ENCODE measurements at regions not wholly inside any gene's neighbourhood (a gene's known extent, or its start where the extent isn't known, plus 50 kb on each side); places are given as distances from the start of the nearest gene placed in this dataset.

DNA sequence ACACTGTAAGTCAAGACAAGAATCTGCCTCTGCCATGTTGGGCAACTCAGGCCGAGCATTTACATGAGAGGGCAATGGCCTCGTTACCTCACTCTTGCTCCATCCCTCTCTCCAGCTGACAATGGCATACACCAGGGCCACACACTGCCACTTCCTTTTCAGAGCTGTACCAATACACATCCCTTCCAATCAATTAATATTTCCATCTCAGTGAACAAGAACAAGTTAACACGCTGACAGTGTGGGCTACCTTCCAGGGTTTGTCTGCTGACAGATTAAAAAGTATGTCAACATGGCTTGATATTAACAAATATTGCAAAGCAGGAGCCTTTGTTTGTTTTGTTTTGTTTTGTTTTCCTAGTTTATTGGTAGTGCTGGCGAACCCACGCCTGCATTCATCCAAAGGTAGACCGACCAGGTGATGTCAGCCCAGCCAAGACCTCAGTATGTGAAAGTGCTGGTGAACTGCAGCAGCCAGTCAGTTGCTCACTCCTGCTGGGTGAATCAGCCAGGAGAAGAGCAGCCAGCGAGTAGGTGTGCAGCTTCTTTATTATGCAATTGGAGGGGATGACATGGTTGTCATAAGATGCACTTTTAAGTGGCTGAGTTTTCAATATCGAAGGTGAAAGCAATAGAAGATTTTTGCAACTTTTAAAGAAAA lies 487.3 kb upstream of the JARID2 start:
- H3K36me3 ChIP-seq: no peaks in the 10 kb centered on the region
- intact Hi-C loops (cut with DNase I; ENCODE audit: low total_unique reads) (loop anchor here (2.0 kb wide), 1 partner anchor 78 kb away; no protein-coding TSS in a partner anchor), in situ Hi-C loops (cut with MboI; ENCODE audit: low sequenced_read_pairs in 4 of 4) (no loop called here)
- no peak overlapping the region for H3K27ac ChIP-seq
- H3K4me3 ChIP-seq: no peak overlapping the region
- H3K4me1 ChIP-seq: no peaks in the 10 kb centered on the region
- ATAC-seq (no peak), DNase-seq (no peak)
- TF ChIP-seq POLR2A (IDR thresholded peaks at IDR 0.05): no peak
- TF ChIP-seq, protein P1, sequence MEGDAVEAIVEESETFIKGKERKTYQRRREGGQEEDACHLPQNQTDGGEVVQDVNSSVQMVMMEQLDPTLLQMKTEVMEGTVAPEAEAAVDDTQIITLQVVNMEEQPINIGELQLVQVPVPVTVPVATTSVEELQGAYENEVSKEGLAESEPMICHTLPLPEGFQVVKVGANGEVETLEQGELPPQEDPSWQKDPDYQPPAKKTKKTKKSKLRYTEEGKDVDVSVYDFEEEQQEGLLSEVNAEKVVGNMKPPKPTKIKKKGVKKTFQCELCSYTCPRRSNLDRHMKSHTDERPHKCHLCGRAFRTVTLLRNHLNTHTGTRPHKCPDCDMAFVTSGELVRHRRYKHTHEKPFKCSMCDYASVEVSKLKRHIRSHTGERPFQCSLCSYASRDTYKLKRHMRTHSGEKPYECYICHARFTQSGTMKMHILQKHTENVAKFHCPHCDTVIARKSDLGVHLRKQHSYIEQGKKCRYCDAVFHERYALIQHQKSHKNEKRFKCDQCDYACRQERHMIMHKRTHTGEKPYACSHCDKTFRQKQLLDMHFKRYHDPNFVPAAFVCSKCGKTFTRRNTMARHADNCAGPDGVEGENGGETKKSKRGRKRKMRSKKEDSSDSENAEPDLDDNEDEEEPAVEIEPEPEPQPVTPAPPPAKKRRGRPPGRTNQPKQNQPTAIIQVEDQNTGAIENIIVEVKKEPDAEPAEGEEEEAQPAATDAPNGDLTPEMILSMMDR (IDR thresholded peaks at IDR 0.05 in 4 of 5, conservative IDR thresholded peaks at IDR 0.05 in 1 of 5): no peak
- no peaks in the 10 kb centered on the region for H3K9me3 ChIP-seq
- no peaks in the 10 kb centered on the region for H3K27me3 ChIP-seq

DNA sequence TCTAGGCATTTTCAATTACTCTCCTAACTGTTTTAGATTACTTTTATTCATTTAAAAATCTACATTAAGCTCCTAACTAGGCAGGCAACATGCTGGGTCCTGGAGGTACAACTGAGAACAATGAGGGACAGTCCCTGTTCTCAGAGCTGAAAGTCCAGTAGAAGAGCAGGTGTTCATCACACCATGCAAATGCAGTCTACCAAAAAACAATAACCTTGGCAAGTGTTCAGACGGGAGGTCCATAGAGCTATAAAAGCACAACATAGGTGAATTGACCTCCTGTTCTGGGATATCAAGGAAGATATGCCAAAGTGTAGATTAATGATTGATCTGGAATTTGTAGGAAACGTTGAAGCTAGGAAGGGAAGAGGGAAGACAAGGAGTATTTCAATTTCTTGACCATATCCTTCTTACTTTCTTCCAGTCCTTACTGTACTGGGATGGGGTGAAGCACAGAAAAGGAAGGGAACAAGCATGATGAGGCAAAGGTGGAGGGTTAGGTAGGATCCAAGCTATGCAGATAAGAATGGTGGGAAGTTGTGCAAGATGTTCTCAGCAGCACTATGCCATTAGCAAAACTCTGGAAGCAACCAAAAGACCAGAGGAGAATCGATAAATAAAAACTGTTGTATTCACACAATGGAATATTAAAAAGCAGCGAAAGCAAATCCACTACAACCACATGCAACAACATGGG lies 485.7 kb upstream of the JARID2 start:
- no peak for TF ChIP-seq POLR2A (IDR thresholded peaks at IDR 0.05)
- TF ChIP-seq, protein P1 (IDR thresholded peaks at IDR 0.05 in 4 of 5, conservative IDR thresholded peaks at IDR 0.05 in 1 of 5): no peak
- intact Hi-C loops (cut with DNase I; ENCODE audit: low total_unique reads): loop anchor here (2.0 kb wide), 1 partner anchor 79 kb away; no protein-coding TSS in a partner anchor
- in situ Hi-C loops (cut with MboI; ENCODE audit: low sequenced_read_pairs in 4 of 4): no loop called here
- Histone ChIP-seq H3K4me3 (no peak overlapping the region), H3K27ac (no peak overlapping the region), H3K4me1 (no peaks in the 10 kb centered on the region), H3K36me3 (no peaks in the 10 kb centered on the region), H3K9me3 (no peaks in the 10 kb centered on the region), H3K27me3 (no peaks in the 10 kb centered on the region)
- DNase-seq (no peak), ATAC-seq (no peak)

DNA sequence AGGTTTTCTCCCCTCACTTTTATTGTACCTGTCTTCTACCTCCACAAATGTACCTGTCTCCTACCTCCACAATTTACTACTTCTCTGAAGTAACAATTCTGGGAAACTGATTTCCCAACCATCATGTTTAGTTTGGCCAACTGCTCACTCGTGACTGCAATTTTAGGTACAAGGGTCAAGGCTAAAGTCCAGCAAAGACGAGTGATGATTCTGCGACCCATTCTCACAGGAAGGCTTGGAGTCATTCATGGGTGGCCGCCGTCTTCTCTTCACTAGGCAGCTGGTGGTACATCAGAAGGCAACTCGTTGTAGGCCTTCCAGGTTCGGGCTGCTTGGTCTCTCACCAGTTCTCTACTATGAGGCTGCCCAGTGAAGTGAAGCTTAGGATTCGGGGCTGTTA lies 483.8 kb upstream of the JARID2 start:
- ATAC-seq: no peak
- in situ Hi-C loops (cut with MboI; ENCODE audit: low sequenced_read_pairs in 4 of 4): no loop called here

DNA sequence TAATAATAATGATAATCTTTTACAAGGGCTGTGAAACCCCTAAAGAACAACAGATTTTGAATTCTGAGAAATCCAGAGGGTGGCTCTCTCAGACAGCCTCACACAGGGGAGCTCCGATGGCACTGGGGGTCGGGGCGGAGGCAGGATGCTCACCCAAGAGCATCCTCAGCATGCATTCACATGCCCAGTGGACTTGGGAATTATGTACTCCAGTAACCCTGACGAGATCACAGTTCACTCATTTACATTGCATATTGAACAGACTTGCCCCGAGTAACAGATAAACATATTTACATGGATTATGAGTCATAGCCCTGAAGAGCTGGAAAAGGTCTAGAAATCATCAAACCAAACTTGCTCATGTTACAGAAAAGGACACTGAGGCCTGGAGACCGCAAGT lies 482.7 kb upstream of the JARID2 start:
- intact Hi-C loops (cut with DNase I; ENCODE audit: low total_unique reads): no loop called here
- peaks cover 0 to 3% of the 10 kb centered on the region in 2 donors for H3K4me1 ChIP-seq
- DNase-seq (no peak), ATAC-seq (no peak)
- TF ChIP-seq POLR2A (IDR thresholded peaks at IDR 0.05): no peak
- TF ChIP-seq, protein P1 (IDR thresholded peaks at IDR 0.05 in 4 of 5, conservative IDR thresholded peaks at IDR 0.05 in 1 of 5): no peak
- in situ Hi-C loops (cut with MboI; ENCODE audit: low sequenced_read_pairs in 4 of 4): no loop called here
- no peak overlapping the region for H3K27ac ChIP-seq
- no peaks in the 10 kb centered on the region for H3K27me3 ChIP-seq
- H3K4me3 ChIP-seq: no peak overlapping the region
- no peaks in the 10 kb centered on the region for H3K9me3 ChIP-seq
- H3K36me3 ChIP-seq: no peaks in the 10 kb centered on the region

More for the DNA sequence above, 483.8 kb upstream of the JARID2 start:
- no peak overlapping the region for H3K4me3 ChIP-seq
- H3K4me1 ChIP-seq: peaks cover 0 to 1% of the 10 kb centered on the region in 2 donors
- H3K27me3 ChIP-seq: no peaks in the 10 kb centered on the region
- H3K9me3 ChIP-seq: no peaks in the 10 kb centered on the region
- DNase-seq: no peak
- intact Hi-C loops (cut with DNase I; ENCODE audit: low total_unique reads): no loop called here
- H3K27ac ChIP-seq: no peak overlapping the region
- TF ChIP-seq POLR2A (IDR thresholded peaks at IDR 0.05): no peak
- TF ChIP-seq, protein P1 (IDR thresholded peaks at IDR 0.05 in 4 of 5, conservative IDR thresholded peaks at IDR 0.05 in 1 of 5): no peak
- H3K36me3 ChIP-seq: no peaks in the 10 kb centered on the region
